HG02943 (cell line): ENCODE measurements at regions not wholly inside any gene's neighbourhood (a gene's known extent, or its start where the extent isn't known, plus 50 kb on each side); places are given as distances from the start of the nearest gene placed in this dataset.
"Not testable (repeated sequence)": the region's sequence is repeated elsewhere in the genome, so short reads cannot be mapped to it uniquely, and the experiment has no call there.

Source experiments
- ATAC-seq: cut with Tn5 transposase; IDR thresholded peaks from one replicate; pipeline ENCODE4 v1.9.1; 2021; ENCODE audit warnings: mild to moderate bottlenecking, low read depth, moderate library complexity; ENCODE audit not compliant: unreplicated experiment

GRCh38 chr3:27561576-27561975 lies 77.4 kb upstream of the SLC4A7 start:
- no peak for ATAC-seq

DNA sequence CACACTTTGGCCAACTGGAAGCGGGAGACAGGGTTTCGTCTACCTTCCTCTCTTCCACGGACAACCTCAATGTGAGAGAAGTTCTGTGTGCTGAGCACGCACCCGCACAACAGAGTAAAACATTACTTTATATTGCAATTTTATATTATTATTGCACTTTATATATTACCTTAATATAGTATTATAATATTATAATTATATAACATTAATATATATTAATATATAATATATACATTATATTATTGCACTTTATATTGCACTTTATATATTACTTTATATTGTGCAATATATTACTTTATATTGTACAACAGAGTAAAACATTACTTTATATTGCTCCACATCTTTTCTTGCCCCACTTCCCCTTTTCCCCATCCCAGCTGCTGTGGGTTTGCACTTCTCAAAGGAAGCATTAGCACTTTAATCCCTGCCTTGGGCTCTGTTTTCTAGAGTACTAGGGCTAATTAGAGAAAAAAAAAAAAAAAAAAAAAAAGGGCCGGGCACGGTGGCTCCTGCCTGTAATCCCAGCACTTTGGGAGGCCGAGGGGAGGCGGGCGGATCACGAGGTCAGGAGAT lies 76.4 kb upstream of the SLC4A7 start:
- no peak for ATAC-seq

- ATAC-seq, result no peak
These were observed 75.7 kb upstream of the SLC4A7 start for GRCh38 chr3:27559835-27560234.

DNA sequence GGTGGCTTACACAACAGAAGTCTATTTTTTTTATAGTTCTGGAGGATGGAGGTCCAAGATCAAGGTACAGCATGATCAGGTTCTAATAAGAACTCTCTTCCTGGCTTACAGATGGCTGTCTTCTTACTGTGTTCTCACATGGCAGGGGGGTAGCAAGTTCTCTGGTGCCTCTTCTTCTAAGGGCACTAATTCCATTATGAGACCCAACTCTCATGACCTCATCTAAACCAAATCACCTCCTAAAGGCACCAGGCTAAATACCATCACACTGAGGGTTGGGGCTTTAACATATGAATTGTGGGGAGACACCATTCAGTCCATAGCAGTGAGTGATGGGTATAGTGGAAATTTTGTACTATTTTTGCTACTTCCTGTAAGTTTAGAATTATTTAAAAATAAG lies 75.2 kb upstream of the SLC4A7 start:
- ATAC-seq, result no peak

- no peak for ATAC-seq
These were observed 73.2 kb upstream of the SLC4A7 start for GRCh38 chr3:27557411-27557810.

GRCh38 chr3:27556887-27557286 lies 72.7 kb upstream of the SLC4A7 start:
- ATAC-seq, result no peak

- ATAC-seq, result no peak
These were observed 70.5 kb upstream of the SLC4A7 start for GRCh38 chr3:27554706-27555105.

GRCh38 chr3:27553886-27554540 lies 69.8 kb upstream of the SLC4A7 start:
- no peak for ATAC-seq

DNA sequence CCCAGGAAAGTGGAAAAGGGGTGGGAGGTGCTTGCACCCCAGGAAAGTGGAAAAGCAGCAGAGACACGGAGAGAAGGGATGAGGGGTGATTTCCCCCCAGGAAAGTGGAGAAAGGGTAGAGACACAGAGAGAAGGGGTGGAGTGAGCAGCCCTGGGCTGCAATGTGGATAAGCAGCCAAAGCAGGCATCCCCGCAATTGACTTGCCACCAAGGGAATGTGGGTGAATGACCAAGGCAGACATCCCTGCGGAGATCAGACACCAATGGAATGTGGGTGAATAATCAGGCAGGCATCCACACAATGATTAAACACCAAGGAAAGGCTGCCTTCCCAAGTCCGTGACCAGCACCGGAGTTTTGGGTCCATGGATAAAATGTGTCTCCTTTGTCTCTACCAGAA lies 68.5 kb upstream of the SLC4A7 start:
- not testable (repeated sequence) for ATAC-seq

DNA sequence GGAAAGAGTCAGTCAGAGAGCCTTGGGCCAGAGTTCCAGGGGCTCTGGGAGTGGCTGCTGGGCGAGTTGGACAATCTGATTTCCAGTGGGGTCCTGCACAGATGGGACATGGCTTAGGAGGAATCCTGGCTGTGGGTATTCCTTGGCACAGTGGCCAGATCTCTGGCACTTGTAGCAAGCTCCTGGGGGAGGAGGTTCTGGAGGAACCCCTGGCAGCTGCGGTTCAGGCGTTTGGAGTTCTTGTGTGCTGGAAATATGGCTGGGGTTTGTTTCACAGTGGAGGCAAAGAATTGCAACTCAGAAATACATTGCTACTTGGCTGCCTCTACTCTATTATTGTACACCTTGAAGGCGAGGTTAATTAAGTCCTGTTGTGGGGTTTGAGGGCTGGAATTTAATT lies 67.2 kb upstream of the SLC4A7 start:
- not testable (repeated sequence) for ATAC-seq

DNA sequence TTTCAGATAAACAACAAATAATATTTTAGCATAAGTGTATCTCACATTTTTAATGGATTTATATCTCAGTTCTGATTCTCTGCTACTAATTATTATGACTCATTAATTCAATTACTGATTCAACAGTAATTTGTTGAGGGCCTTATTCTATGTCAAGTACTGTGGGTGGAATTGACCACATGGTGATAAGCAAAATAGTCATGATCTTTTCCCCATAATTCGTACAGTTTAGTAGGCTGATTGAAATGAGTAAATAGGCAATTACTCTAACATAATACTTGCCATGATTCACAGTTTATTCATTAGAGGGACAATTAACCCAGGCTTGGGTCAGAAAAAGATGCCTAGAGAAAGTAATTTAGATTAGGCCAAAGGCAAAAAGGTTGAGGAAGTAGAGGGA lies 60.9 kb upstream of the SLC4A7 start:
- ATAC-seq, result no peak

DNA sequence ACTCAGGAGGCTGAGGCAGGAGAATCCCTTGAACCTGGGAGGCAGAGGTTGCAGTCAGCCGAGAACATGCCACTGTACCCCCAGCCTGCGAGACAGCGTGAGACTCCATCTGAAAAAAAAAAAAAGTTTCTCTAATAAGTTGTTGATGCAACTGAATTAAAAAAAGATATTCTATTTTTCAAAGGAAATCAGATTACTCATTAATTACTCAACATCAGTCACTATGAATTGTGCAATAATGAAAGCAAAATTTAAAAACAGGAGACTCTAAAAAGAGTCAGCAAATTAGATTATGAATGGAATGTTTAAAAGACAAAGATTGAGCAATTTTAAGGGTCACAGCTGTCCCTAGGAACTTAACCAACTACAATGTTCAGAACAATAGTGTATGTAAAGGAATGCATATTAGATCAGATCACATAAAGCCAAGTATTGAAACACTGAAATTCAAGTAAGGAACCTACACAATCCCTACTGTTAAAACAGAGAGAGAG lies 60.2 kb upstream of the SLC4A7 start:
- ATAC-seq, result no peak

- ATAC-seq, result no peak
These were observed 58.3 kb upstream of the SLC4A7 start for GRCh38 chr3:27542476-27542875.

DNA sequence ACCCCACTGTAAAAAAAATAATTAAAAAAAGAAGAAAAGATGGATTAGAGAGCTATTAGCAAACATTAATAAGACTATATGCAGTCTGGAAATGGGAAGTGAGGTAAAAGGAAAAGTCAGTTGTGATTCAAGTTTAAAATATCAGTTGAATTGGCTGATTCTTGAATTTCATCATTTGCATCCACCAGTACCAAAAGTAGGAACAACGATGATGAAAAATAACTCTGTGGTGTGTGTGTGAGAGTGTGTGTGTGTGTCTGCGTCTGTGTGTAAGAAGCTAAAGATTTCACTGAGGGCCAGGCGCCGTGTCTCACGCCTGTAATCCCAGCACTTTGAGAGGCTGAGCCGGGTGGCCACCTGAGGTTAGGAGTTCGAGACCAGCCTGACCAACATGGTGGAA lies 56.0 kb upstream of the SLC4A7 start:
- ATAC-seq, result no peak

GRCh38 chr3:27536491-27536890 lies 52.3 kb upstream of the SLC4A7 start:
- ATAC-seq, result no peak

DNA sequence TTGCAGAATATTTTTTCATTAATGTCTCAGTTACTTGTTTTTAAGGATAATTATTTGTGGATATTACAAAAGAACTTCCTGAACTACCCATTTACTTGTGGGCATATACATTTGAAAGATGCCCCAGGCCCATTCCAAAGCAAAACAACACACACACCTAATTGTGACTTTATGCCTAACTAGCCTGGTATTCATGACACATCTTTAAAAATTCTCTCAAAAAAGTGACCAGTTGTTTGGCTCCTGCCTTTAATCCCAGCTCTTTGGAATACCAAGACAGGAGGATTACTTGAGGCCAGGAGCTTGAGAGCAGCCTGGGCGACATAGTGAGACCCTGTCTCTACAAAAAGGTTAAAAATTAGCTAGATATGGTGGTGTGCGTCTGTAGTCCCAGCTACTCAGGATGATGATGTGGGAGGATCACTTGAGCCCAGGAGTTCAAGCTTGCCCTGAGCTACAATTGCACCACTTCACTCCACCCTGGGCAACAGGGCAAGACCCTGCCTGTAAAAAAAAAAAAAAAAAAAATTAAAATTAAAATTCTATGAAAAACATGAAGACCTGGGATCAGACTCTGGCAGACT lies 51.7 kb upstream of the SLC4A7 start:
- no peak for ATAC-seq

DNA sequence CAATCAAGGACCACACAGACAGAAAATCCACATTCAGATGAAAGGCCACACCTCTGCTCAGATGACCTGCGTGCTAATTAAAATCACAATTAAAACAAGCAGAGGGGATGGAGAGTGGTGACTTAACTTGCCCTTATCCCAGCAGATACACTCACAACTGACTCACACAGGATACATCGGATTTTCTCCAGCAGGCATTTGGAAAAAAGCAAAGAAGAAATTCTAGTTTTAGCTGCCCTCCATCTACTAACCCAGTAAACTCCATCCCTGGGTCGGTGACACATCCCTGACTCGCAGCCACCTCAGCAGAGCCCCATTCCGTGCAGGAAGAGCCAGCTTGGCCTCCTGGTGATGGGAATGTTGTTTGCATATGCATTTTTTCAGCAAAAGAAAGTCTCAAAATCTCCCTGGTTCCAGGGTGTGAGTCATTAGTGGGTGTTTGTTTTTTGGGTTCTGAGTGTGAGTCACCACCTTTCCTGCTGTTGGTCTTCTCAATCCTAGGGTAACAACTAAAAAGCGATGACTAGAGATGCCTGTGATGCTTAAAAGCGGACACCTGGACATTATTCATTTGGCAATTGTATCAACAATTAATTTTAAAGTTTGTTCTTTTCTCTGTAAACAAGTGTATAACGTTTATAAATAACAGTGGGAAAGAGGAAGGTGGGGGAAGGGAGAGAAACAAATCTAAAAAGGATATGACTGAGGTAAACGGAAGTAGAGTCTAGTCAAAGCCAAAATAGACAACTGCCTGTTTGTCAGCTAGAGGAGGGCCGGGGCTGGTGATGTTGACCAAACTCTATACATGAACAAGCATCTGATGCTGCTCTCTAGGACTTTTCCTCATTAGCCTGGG lies 49.8 kb upstream of the SLC4A7 start:
- no peak for ATAC-seq
